NT2/D1 (cell line): ENCODE measurements at regions not wholly inside any gene's neighbourhood (a gene's known extent, or its start where the extent isn't known, plus 50 kb on each side); places are given as distances from the start of the nearest gene placed in this dataset.

Experiments used
- DNase-seq: peaks from one replicate; pipeline ENCODE4 v3.0.0-alpha.2; 2011; ENCODE audit warnings: low read depth, low spot score
- H3K27me3 ChIP-seq: 2 replicates; pipeline ENCODE4 v1.6.0; 2011; ENCODE audit warnings: mild to moderate bottlenecking; ENCODE audit not compliant: insufficient read length, insufficient read depth
- H3K36me3 ChIP-seq: 2 replicates; pipeline ENCODE4 v1.6.1; 2011; ENCODE audit warnings: mild to moderate bottlenecking, low read length, mixed read lengths; ENCODE audit not compliant: insufficient read depth, insufficient read length
- H3K4me1 ChIP-seq: 2 replicates; pipeline ENCODE4 v1.5.1; 2011; ENCODE audit not compliant: insufficient read depth, insufficient read length
- H3K4me3 ChIP-seq: 2 replicates; pipeline ENCODE4 v1.5.1; 2011; ENCODE audit warnings: low read depth; ENCODE audit not compliant: insufficient read length
- H3K9ac ChIP-seq: 2 replicates; pipeline ENCODE4 v1.6.0; 2011; ENCODE audit warnings: low read depth; ENCODE audit not compliant: insufficient read length
- H3K9me3 ChIP-seq: 2 replicates; pipeline ENCODE4 v1.5.1; 2011; ENCODE audit warnings: mild to moderate bottlenecking, low read length; ENCODE audit not compliant: insufficient read depth
- SUZ12 ChIP-seq: IDR thresholded peaks from 2 replicates; pipeline ENCODE4 v1.6.1; 2011; ENCODE audit not compliant: insufficient read length, insufficient read depth; ENCODE audit errors: extremely low read depth
- YY1 ChIP-seq: IDR thresholded peaks from 2 replicates; pipeline ENCODE4 v1.6.1; 2011; ENCODE audit not compliant: insufficient read length, insufficient read depth
- ZNF274 ChIP-seq: IDR thresholded peaks from 2 replicates; pipeline ENCODE4 v1.6.1; 2011; ENCODE audit warnings: mild to moderate bottlenecking, low read depth, low read length

DNA sequence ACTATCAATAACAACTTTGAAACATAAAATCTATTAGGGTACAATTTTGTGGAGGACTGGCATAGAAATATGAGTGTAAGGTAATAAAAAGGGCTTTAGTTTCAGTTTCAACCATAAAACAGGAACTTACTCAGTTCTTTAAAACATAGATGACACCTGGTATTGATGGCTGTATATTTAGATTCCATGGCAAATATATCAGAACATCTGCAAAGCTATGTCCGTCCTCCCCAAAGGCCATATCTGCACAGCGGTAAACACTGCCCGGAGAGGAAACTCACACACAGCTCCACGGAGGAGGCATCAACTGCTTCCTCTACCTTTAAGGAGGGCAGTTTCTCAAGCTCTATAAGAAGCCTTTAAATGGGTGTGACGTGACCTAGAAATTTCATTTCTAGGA, 993.3 kb downstream of the BRD1 start:
- TF ChIP-seq ZNF274 (no peak), YY1 (no peak), SUZ12 (no peak)
- Histone ChIP-seq H3K36me3 (no peaks in the 10 kb centered on the region), H3K27me3 (no peaks in the 10 kb centered on the region), H3K4me1 (no peaks in the 10 kb centered on the region), H3K9me3 (peaks cover 12% of the 10 kb centered on the region), H3K4me3 (no peak overlapping the region), H3K9ac (no peak overlapping the region)
- no peak for DNase-seq

DNA sequence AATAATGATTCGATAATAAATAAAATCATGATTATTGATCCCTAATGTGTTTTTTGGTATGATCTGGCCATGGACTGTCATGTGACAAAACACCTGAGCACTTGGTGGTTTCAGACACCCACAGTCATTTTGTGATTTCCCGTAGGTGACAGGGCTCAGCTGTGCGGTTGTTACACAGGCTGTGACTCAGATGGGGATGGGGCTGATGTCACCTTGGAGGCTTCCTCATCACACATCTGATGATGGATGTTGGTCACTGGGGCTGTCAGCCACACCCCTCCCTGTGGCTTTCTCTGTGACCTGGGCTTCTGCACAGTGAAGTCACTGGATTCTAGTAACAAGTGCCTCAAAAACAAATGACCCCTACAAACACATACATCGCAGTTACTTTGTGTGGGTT, 995.1 kb downstream of the BRD1 start:
- Histone ChIP-seq H3K27me3 (no peaks in the 10 kb centered on the region), H3K36me3 (no peaks in the 10 kb centered on the region), H3K9me3 (peaks cover 12% of the 10 kb centered on the region), H3K9ac (no peak overlapping the region), H3K4me3 (no peak overlapping the region), H3K4me1 (peaks cover 4% of the 10 kb centered on the region)
- TF ChIP-seq ZNF274 (no peak), SUZ12 (no peak), YY1 (no peak)
- no peak for DNase-seq

DNA sequence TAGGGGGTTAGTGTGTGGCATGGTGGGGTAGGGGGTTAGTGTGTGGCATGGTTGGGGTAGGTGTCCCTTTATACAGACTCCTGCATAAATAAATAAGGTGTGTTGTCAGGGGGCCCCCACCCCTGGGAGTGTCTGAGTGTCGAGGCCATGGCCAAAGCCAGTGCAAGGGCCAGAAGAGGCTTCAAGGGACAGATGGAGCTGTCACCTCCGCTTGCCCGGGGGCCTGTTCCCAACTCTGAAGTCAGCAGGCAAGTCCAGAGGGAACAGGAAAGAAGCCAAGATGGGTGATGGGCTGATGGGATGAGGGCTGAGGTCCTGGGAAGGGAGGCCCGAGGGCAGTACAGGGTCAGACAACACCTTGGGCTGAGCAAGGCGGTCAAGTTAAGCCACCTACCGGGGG, 997.8 kb downstream of the BRD1 start:
- TF ChIP-seq ZNF274 (no peak), YY1 (no peak), SUZ12 (no peak)

DNA sequence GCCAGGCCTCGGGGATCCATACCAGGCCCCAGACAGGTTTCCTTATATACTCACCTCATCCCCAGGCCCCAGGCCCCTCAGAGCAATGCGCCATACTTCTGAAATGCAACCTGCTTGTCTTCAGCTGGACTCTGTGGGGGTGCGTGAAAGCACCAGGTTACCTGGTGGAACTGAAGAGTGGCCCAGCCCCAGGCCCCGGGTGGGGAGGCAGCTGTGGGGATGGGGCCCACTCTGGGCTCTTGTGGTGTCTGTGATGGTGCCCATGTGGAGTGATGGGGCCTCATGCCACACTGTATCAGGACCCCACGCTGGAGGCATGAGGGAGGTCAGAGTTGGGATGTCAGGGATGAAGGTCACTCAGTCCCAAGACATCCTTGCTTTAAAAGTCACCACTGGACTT, 999.0 kb downstream of the BRD1 start:
- Histone ChIP-seq H3K9ac (no peak overlapping the region), H3K4me1 (peaks cover 12% of the 10 kb centered on the region), H3K4me3 (no peak overlapping the region), H3K36me3 (no peaks in the 10 kb centered on the region), H3K9me3 (peaks cover 12% of the 10 kb centered on the region), H3K27me3 (no peaks in the 10 kb centered on the region)
- DNase-seq = no peak
- TF ChIP-seq YY1 (no peak), ZNF274 (no peak), SUZ12 (no peak)

More for the DNA sequence above, 997.8 kb downstream of the BRD1 start:
- DNase-seq = no peak
- H3K4me3 ChIP-seq = no peak overlapping the region
- H3K36me3 ChIP-seq = no peaks in the 10 kb centered on the region
- peaks cover 11% of the 10 kb centered on the region for H3K4me1 ChIP-seq
- no peak overlapping the region for H3K9ac ChIP-seq
- H3K27me3 ChIP-seq = no peaks in the 10 kb centered on the region
- peaks cover 12% of the 10 kb centered on the region for H3K9me3 ChIP-seq

DNA sequence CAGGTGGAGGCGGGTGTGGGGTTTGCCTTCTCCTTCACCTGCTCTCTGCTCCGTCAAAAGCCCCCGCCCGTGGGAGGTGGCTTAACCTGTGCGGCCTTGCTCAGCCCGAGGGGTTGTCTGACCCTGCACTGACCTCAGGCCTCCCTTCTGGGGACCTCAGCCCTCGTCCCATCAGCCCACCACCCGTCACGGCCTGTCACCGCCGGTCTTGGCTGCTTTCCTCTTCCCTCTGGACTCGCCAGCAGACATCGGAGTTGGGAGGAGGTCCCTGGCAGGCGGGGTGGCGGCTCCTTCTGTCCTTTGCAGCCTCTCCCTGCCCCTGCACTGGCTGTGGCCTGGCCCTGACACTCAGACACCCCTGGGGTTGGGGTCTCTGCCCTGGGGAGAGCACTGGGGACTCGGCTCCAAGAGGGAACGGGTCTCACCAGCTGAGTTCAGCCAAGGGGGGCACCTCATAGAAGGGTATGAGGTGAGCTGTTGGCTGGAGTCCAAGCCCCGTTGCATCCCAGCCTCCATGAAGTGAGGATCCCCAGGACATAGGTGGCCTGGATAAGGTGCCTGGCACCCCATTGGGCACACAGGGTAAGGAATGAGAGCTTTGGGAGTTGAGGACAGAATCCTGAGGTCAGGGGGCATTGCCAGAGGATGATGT, 999.6 kb downstream of the BRD1 start:
- Histone ChIP-seq H3K27me3 (no peaks in the 10 kb centered on the region), H3K4me1 (peaks cover 12% of the 10 kb centered on the region), H3K9me3 (peaks cover 10% of the 10 kb centered on the region), H3K36me3 (no peaks in the 10 kb centered on the region), H3K9ac (no peak overlapping the region), H3K4me3 (no peak overlapping the region)
- TF ChIP-seq SUZ12 (no peak), ZNF274 (no peak)
- no peak for DNase-seq

DNA sequence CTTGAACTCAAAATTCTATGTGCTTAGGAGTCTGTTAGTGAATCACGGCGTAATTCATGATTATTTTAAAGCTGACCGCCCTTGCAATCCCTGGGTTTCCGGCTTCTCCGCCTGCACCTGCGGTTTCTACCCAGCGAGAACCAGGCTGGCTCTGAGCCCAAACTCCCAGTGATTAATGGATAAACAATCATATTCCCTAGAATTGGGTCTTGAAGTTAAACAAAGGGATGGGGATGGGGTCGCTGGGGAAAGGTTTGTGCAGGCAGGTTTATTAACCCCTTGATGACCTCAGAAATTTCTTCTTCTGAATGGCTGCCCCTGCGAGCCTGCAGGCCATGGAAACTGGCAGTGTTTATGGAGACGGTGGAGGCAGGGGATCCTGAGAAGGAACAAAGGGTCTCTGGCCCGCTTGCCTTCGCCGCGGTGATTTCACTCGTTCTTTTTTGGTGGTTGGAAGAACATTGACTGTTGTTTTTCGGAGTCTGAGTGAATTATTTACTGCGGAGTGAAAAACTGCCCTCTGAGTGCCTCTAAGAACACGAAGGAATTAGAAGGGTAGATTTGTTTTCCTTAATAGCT, 1000.3 kb downstream of the BRD1 start:
- peaks cover 12% of the 10 kb centered on the region for H3K4me1 ChIP-seq
- no peak for TF ChIP-seq ZNF274
- no peak for TF ChIP-seq SUZ12
- TF ChIP-seq YY1 = no peak
- no peaks in the 10 kb centered on the region for H3K36me3 ChIP-seq
- H3K4me3 ChIP-seq = no peak overlapping the region
- DNase-seq = no peak
- H3K27me3 ChIP-seq = no peaks in the 10 kb centered on the region
- peaks cover 3% of the 10 kb centered on the region; the same call in 1 of the 2 replicates for H3K9me3 ChIP-seq
- H3K9ac ChIP-seq = no peak overlapping the region

DNA sequence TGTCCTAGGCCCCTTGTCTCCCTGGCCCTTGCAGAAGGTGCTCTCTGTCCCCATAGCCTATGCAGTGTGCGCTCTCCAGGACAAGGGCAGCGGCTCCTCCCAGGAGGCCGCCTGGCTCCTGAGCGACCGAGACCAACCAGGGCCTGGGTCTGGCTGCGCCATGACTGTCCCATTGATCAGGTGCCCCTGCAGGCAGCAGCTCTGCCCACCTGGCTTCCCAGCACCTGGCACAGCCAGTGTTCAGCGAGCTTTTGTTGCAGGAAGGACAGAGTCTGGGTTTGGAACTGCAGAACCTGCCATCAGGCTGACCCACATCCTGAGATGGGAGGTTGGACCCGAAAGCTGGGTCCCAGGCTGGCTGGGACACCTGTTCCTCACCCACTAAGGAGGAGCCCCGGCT, 1001.1 kb downstream of the BRD1 start:
- Histone ChIP-seq H3K27me3 (no peaks in the 10 kb centered on the region), H3K36me3 (no peaks in the 10 kb centered on the region), H3K4me1 (peaks cover 15% of the 10 kb centered on the region), H3K9ac (no peak overlapping the region), H3K4me3 (no peak overlapping the region), H3K9me3 (0 out of 2 replicates have a peak, but pooled peaks cover 3% of the 10 kb centered on the region)
- no peak for DNase-seq
- TF ChIP-seq YY1 (no peak), SUZ12 (no peak), ZNF274 (no peak)
